K562 (cell line): ENCODE measurements at regions not wholly inside any gene's neighbourhood (a gene's known extent, or its start where the extent isn't known, plus 50 kb on each side); places are given as distances from the start of the nearest gene placed in this dataset.

Experiments
- ATAC-seq: fragments of 200-7000 bp; cut with Tn5 transposase; 3 replicates; pipeline ENCODE4 v1.9.1; 2020; ENCODE audit warnings: moderate library complexity
- BruUV-seq: library from RNA; stranded (reverse); fragments of 400-500 nt; replicated peaks from 2 replicates; lab custom pipeline; 2021; lab: Mats Ljungman, UMichigan
- CTCF ChIA-PET: fragments of 300-600 bp; formaldehyde crosslinking; extraction: SDS; loops from one replicate; lab custom pipeline; 2021; ENCODE audit warnings: low intra/inter-chr PET ratio; lab: Yijun Ruan, JAX
- POLR2A ChIA-PET: fragments of 300-600, 350-650 bp; sonication (Branson Sonifier 250); formaldehyde crosslinking; extraction: SDS; loops from one replicate; lab custom pipeline; 2021; ENCODE audit warnings: antibody characterized with exemption, inconsistent platforms; lab: Yijun Ruan, JAX
- DNase-seq, 4 experiments: peaks; one replicate each; pipeline versions ENCODE4 v3.0.0 to v3.0.0-alpha.2; 2011 to 2018; ENCODE audit warnings: low spot score in 3 of 4, mixed read lengths in 3 of 4; ENCODE audit errors: extremely low read depth in 1 of 4
- FAIRE-seq: peaks from 2 replicates; lab custom pipeline; 2011; peaks lifted over from hg19 to GRCh38; lab: Jason Lieb, UNC
- H2AFZ ChIP-seq: 2 replicates; pipeline ENCODE4 v1.6.0; 2011; ENCODE audit warnings: low read depth, low read length, control low read depth, inconsistent platforms
- H3K27ac ChIP-seq: fragments of 200-600 bp; 3 replicates; pipeline ENCODE4 v1.8.0; 2011; ENCODE audit warnings: low read depth, mild to moderate bottlenecking, control low read depth, inconsistent platforms, low read length, moderate library complexity, mixed read lengths; ENCODE audit errors: extremely low read depth
- H3K27me3 ChIP-seq, 2 experiments: fragments of 300-600 bp in 1 of 2; 2 replicates in 1 of 2; 3 replicates in 1 of 2; pipeline versions ENCODE4 v1.6.0 to v1.8.0; 2011; ENCODE audit warnings: inconsistent platforms in 2 of 2, low read length in 2 of 2, mild to moderate bottlenecking in 1 of 2, mixed read lengths in 1 of 2, moderate library complexity in 1 of 2; ENCODE audit not compliant: control insufficient read depth in 2 of 2, insufficient read depth in 2 of 2
- H3K36me3 ChIP-seq: fragments of 300-600 bp; 3 replicates; pipeline ENCODE4 v1.8.0; 2011; ENCODE audit warnings: mild to moderate bottlenecking, low read length, inconsistent platforms; ENCODE audit not compliant: control insufficient read depth, insufficient read depth
- H3K4me1 ChIP-seq, 2 experiments: fragments of 200-600 bp in 1 of 2; replicated peaks in 1 of 2; 2 replicates in 1 of 2; 3 replicates in 1 of 2; pipeline versions ENCODE4 v1.5.1 to v1.8.0; 2011; ENCODE audit warnings: inconsistent platforms in 2 of 2, low read length in 2 of 2, mild to moderate bottlenecking in 1 of 2, mixed read lengths in 1 of 2, moderate library complexity in 1 of 2; ENCODE audit not compliant: control insufficient read depth in 2 of 2, insufficient read depth in 2 of 2
- H3K4me2 ChIP-seq: 2 replicates; pipeline ENCODE4 v1.6.1; 2011; ENCODE audit warnings: low read length, control low read depth, inconsistent platforms, mixed read lengths; ENCODE audit not compliant: insufficient read depth
- H3K4me3 ChIP-seq: fragments of 200-600 bp; sonication (generic), shearing (Covaris generic); 2 replicates; pipeline ENCODE4 v1.5.1; 2016; ENCODE audit warnings: control low read depth, inconsistent platforms
- H3K79me2 ChIP-seq: fragments of 200-600 bp; 3 replicates; pipeline ENCODE4 v1.8.0; 2011; ENCODE audit warnings: low read length, inconsistent platforms; ENCODE audit not compliant: control insufficient read depth, insufficient read depth
- H3K9ac ChIP-seq, 2 experiments: 2 replicates each; pipeline versions ENCODE4 v1.6.0 to v1.6.1; 2011; ENCODE audit warnings: low read depth in 2 of 2, low read length in 2 of 2, control low read depth in 1 of 2, inconsistent platforms in 1 of 2, mild to moderate bottlenecking in 1 of 2, mixed read lengths in 1 of 2; ENCODE audit not compliant: insufficient read depth in 1 of 2
- H3K9me1 ChIP-seq: one replicate; pipeline ENCODE4 v1.6.0; 2011; ENCODE audit warnings: inconsistent platforms, mild to moderate bottlenecking, low read length, moderate library complexity; ENCODE audit not compliant: control insufficient read depth, insufficient read depth
- H3K9me3 ChIP-seq: replicated peaks from 2 replicates; pipeline ENCODE4 v1.5.1; 2011; ENCODE audit warnings: low read depth, low read length, inconsistent platforms; ENCODE audit not compliant: control insufficient read depth, insufficient read depth
- H4K20me1 ChIP-seq: replicated peaks from 2 replicates; pipeline ENCODE4 v1.6.1; 2011; ENCODE audit warnings: low read length, inconsistent platforms, mixed read lengths; ENCODE audit not compliant: control insufficient read depth, insufficient read depth
- MEF2A ChIP-seq: IDR thresholded peaks from 2 replicates; pipeline ENCODE4 v1.6.1; 2011; ENCODE audit warnings: low read depth, mild to moderate bottlenecking, low read length, moderate library complexity; ENCODE audit not compliant: control insufficient read depth
- PHF8 ChIP-seq: fragments of 200-600 bp; sonication (generic); IDR thresholded peaks from 2 replicates; pipeline ENCODE4 v1.6.1; 2012; ENCODE audit warnings: mixed run types, mild to moderate bottlenecking, inconsistent platforms, low read length, moderate library complexity, borderline replicate concordance
- ZC3H4 ChIP-seq: sonication (generic); formaldehyde crosslinking; IDR thresholded peaks from 2 replicates; pipeline ENCODE4 v1.9.0; 2021; ENCODE audit warnings: missing genetic modification reagents, borderline replicate concordance
- ZNF224 ChIP-seq: sonication (generic); formaldehyde crosslinking; IDR thresholded peaks from 2 replicates; pipeline ENCODE4 v1.8.0; 2022; ENCODE audit warnings: mild to moderate bottlenecking, missing genetic modification reagents
- ZNF3 ChIP-seq: fragments of 250-450 bp; sonication (Bioruptor Pico); IDR thresholded peaks from 2 replicates; pipeline ENCODE4 v1.5.0; 2021; ENCODE audit warnings: mild to moderate bottlenecking, moderate library complexity
- ZNF561 ChIP-seq: fragments of 450-650 bp; formaldehyde crosslinking; conservative IDR thresholded peaks from 2 replicates; pipeline ENCODE4 v1.4.0; 2020; ENCODE audit warnings: mild to moderate bottlenecking, moderate library complexity
- WGBS: fragments of 100-300 bp; shearing (Covaris generic); methylation state at CpG from one replicate; pipeline ENCODE4 v1.1.6; 2016; ENCODE audit warnings: low coverage, mixed read lengths; ENCODE audit not compliant: insufficient coverage; ENCODE audit errors: missing lambda C conversion rate; 5-methylcytosine and 5-hydroxymethylcytosine counted together
- in situ Hi-C: fragments of 300-500 bp; cut with MboI; formaldehyde crosslinking; loops from 4 replicates; pipeline ENCODE4 v1.15.0; 2018; ENCODE audit warnings: inconsistent platforms, mixed read lengths
- intact Hi-C: fragments of 100-400 bp; cut with micrococcal nuclease; formaldehyde crosslinking; loops from 2 replicates; pipeline ENCODE4 v1.14.2; 2022
- TF ChIP-seq, protein P1 (sequence below): fragments of 250-450 bp; sonication (Bioruptor Pico); IDR thresholded peaks from 2 replicates; pipeline ENCODE4 v1.8.0; 2022; ENCODE audit warnings: inconsistent platforms
- TF ChIP-seq, protein P2 (sequence below): fragments of 250-450 bp; sonication (Bioruptor Pico); IDR thresholded peaks from 2 replicates; pipeline ENCODE4 v1.5.0; 2021; ENCODE audit warnings: mild to moderate bottlenecking, borderline replicate concordance
- TF ChIP-seq, protein P3 (sequence below): fragments of 250-450 bp; sonication (Bioruptor Pico); IDR thresholded peaks from 2 replicates; pipeline ENCODE4 v1.5.0; 2021

DNA sequence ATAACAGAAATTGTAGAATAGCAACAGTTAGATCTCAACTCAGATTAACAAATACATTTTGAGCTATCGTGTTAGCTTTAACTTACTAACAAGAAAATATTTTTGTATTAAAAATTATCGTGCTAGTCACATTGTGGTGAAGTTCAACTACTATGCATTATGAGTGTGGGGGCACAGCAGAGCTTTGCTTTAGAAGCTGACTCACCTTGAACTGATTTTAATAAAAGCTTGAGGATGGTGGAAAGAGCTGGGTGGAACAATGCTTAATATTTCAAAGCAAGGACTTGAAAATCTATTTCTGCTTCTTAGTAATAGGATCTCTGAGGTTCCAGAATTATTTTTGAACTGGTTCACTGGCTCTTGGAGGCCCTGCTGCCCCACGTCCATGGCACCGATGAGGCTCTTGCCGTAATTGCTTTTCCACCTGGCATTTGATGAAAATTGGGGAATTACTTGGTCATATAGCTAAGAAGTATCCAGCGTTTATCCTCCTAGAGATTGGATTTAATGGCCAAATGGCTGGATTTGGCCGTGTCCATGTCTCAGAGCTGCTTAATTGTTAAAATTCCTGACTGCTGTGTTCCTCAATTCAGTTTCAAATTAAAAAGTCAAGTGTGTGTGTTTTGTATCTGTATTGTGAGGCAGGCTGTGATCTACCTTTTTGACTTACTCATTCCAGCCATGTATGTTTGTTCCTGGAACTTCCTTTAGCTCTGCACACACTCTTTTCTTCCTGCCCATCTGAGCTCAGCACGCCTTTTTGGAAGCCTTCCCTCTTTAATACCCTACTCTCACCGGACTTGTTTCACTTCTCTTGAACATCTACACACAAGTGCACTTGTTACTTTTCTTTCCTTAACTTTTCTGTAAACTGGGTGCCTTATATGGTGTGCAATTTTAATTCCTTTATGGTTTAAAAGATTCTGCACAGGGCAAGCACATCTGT is 66.6 kb upstream of the LIMCH1 start:
- POLR2A ChIA-PET, result interaction anchor here (0.7 to 1.4 kb wide), 3 partner anchors 11 to 15 kb away, joined by 3 to 5 read pairs (median 3); no protein-coding TSS in a partner anchor
- no peak for FAIRE-seq
- no peak overlapping the region for H3K4me2 ChIP-seq

GRCh38 chr4:41472081-41472480 is 65.9 kb upstream of the LIMCH1 start:
- Histone ChIP-seq H2AFZ (no peak overlapping the region), H3K27me3 (no peaks in the 10 kb centered on the region), H3K4me2 (no peak overlapping the region), H3K36me3 (no peaks in the 10 kb centered on the region), H3K4me1 (no peaks in the 10 kb centered on the region), H3K79me2 (no peaks in the 10 kb centered on the region), H3K9me3 (no peaks in the 10 kb centered on the region), H3K9me1 (no peaks in the 10 kb centered on the region), H3K9ac (no peak overlapping the region), H3K4me3 (no peak overlapping the region), H3K27ac (no peak overlapping the region), H4K20me1 (no peaks in the 10 kb centered on the region)
- POLR2A ChIA-PET, result interaction anchor here (1.4 kb wide), 1 partner anchor 14 kb away, joined by 3 read pairs; no protein-coding TSS in a partner anchor
- FAIRE-seq, result no peak
- BruUV-seq, result no TSS peak
- ATAC-seq, result no peak
- in situ Hi-C loops, result no loop called here
- WGBS, result 0% methylated on average over 4 of the region's 5 CpGs
- intact Hi-C loops, result no loop called here
- DNase-seq, result no peak
- CTCF ChIA-PET, result no interaction called here
- TF ChIP-seq ZNF3 (no peak), MEF2A (no peak)
- TF ChIP-seq, protein P1, sequence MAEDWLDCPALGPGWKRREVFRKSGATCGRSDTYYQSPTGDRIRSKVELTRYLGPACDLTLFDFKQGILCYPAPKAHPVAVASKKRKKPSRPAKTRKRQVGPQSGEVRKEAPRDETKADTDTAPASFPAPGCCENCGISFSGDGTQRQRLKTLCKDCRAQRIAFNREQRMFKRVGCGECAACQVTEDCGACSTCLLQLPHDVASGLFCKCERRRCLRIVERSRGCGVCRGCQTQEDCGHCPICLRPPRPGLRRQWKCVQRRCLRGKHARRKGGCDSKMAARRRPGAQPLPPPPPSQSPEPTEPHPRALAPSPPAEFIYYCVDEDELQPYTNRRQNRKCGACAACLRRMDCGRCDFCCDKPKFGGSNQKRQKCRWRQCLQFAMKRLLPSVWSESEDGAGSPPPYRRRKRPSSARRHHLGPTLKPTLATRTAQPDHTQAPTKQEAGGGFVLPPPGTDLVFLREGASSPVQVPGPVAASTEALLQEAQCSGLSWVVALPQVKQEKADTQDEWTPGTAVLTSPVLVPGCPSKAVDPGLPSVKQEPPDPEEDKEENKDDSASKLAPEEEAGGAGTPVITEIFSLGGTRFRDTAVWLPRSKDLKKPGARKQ (CRISPR knock-in tag), result no peak
- TF ChIP-seq, protein P2, sequence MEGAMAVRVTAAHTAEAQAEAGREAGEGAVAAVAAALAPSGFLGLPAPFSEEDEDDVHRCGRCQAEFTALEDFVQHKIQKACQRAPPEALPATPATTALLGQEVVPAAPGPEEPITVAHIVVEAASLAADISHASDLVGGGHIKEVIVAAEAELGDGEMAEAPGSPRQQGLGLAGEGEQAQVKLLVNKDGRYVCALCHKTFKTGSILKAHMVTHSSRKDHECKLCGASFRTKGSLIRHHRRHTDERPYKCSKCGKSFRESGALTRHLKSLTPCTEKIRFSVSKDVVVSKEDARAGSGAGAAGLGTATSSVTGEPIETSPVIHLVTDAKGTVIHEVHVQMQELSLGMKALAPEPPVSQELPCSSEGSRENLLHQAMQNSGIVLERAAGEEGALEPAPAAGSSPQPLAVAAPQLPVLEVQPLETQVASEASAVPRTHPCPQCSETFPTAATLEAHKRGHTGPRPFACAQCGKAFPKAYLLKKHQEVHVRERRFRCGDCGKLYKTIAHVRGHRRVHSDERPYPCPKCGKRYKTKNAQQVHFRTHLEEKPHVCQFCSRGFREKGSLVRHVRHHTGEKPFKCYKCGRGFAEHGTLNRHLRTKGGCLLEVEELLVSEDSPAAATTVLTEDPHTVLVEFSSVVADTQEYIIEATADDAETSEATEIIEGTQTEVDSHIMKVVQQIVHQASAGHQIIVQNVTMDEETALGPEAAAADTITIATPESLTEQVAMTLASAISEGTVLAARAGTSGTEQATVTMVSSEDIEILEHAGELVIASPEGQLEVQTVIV (CRISPR knock-in tag), result no peak

More for the DNA sequence above, 66.6 kb upstream of the LIMCH1 start:
- Histone ChIP-seq H3K9ac (no peak overlapping the region), H3K9me3 (no peaks in the 10 kb centered on the region), H3K4me3 (no peak overlapping the region), H4K20me1 (no peaks in the 10 kb centered on the region), H3K79me2 (no peaks in the 10 kb centered on the region), H3K4me1 (no peaks in the 10 kb centered on the region), H2AFZ (no peak overlapping the region), H3K9me1 (no peaks in the 10 kb centered on the region), H3K27me3 (no peaks in the 10 kb centered on the region), H3K36me3 (no peaks in the 10 kb centered on the region), H3K27ac (no peak overlapping the region)
- DNase-seq (no peak), ATAC-seq (no peak)
- no peak for TF ChIP-seq ZNF224 (CRISPR knock-in tag)
- TF ChIP-seq, protein P3, sequence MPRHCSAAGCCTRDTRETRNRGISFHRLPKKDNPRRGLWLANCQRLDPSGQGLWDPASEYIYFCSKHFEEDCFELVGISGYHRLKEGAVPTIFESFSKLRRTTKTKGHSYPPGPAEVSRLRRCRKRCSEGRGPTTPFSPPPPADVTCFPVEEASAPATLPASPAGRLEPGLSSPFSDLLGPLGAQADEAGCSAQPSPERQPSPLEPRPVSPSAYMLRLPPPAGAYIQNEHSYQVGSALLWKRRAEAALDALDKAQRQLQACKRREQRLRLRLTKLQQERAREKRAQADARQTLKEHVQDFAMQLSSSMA (CRISPR knock-in tag), result no peak
- no peak for TF ChIP-seq ZC3H4 (CRISPR knock-in tag)
- TF ChIP-seq ZNF561, result no peak
- TF ChIP-seq PHF8, result no peak
- CTCF ChIA-PET, result no interaction called here
- intact Hi-C loops (no loop called here), in situ Hi-C loops (no loop called here)
- 0% methylated on average over 9 of the region's 9 CpGs for WGBS
- BruUV-seq, result no TSS peak
